HepG2 (cell line): ENCODE measurements at regions not wholly inside any gene's neighbourhood (a gene's known extent, or its start where the extent isn't known, plus 50 kb on each side); places are given as distances from the start of the nearest gene placed in this dataset.

Experiments used
- ATAC-seq: fragments of 200-7000 bp; cut with Tn5 transposase; 3 replicates; pipeline ENCODE4 v1.9.1; 2020; ENCODE audit warnings: mild to moderate bottlenecking, moderate library complexity
- BruUV-seq: library from RNA; stranded (reverse); fragments of 400-500 nt; replicated peaks from 2 replicates; lab custom pipeline; 2021; lab: Mats Ljungman, UMichigan
- CTCF ChIA-PET: fragments of 300-600 bp; formaldehyde crosslinking; extraction: SDS; loops from one replicate; lab custom pipeline; 2021; ENCODE audit warnings: low total read pairs, inconsistent platforms, low intra/inter-chr PET ratio; lab: Yijun Ruan, JAX
- POLR2A ChIA-PET: fragments of 350-600 bp; sonication (Branson Sonifier 250); formaldehyde crosslinking; loops from one replicate; lab custom pipeline; 2020; ENCODE audit warnings: antibody characterized with exemption, inconsistent platforms; lab: Yijun Ruan, JAX
- DNase-seq: peaks from one replicate; pipeline ENCODE4 v3.0.0-alpha.2; 2015; ENCODE audit warnings: low spot score
- FAIRE-seq: peaks from 3 replicates; lab custom pipeline; 2011; peaks lifted over from hg19 to GRCh38; lab: Jason Lieb, UNC
- H2AFZ ChIP-seq: one replicate; pipeline ENCODE4 v1.6.1; 2011; ENCODE audit warnings: low read length, inconsistent platforms
- H3K27ac ChIP-seq: fragments of 300-600 bp; 3 replicates; pipeline ENCODE4 v1.8.0; 2011; ENCODE audit warnings: mixed run types, mild to moderate bottlenecking, mixed read lengths, low read length, inconsistent platforms; ENCODE audit not compliant: insufficient read depth; ENCODE audit errors: extremely low read length
- H3K27me3 ChIP-seq, 2 experiments: fragments of 200-600 bp in 1 of 2; 2 replicates in 1 of 2; 3 replicates in 1 of 2; pipeline versions ENCODE4 v1.6.0 to v1.8.0; 2011; ENCODE audit warnings: low read length in 2 of 2, mild to moderate bottlenecking in 2 of 2, moderate library complexity in 2 of 2, inconsistent platforms in 1 of 2; ENCODE audit not compliant: insufficient read depth in 2 of 2, control insufficient read depth in 1 of 2
- H3K36me3 ChIP-seq, 2 experiments: fragments of 200-600 bp in 1 of 2; replicated peaks in 1 of 2; 2 replicates in 1 of 2; 3 replicates in 1 of 2; pipeline versions ENCODE4 v1.5.1 to v1.8.0; 2011; ENCODE audit warnings: low read length in 2 of 2, inconsistent platforms in 1 of 2; ENCODE audit not compliant: insufficient read depth in 2 of 2, control insufficient read depth in 1 of 2
- H3K4me1 ChIP-seq: 2 replicates; pipeline ENCODE4 v1.5.1; 2012; ENCODE audit warnings: low read length, inconsistent platforms; ENCODE audit not compliant: insufficient read depth
- H3K4me2 ChIP-seq: 2 replicates; pipeline ENCODE4 v1.6.0; 2011; ENCODE audit warnings: low read depth, low read length, inconsistent platforms
- H3K4me3 ChIP-seq, 3 experiments: fragments of 200-600 bp in 1 of 3; sonication (generic), shearing (Covaris generic) in 1 of 3; replicated peaks in 1 of 3; 2 replicates each; pipeline ENCODE4 v1.5.1; 2011 to 2016; ENCODE audit warnings: low read length in 3 of 3, inconsistent platforms in 2 of 3, low read depth in 2 of 3, mild to moderate bottlenecking in 2 of 3, control low read depth in 1 of 3, mixed read lengths in 1 of 3; ENCODE audit not compliant: insufficient read depth in 1 of 3
- H3K79me2 ChIP-seq: one replicate; pipeline ENCODE4 v1.6.1; 2011; ENCODE audit warnings: low read length, inconsistent platforms; ENCODE audit not compliant: insufficient read depth
- H3K9ac ChIP-seq: 2 replicates; pipeline ENCODE4 v1.6.0; 2011; ENCODE audit warnings: mild to moderate bottlenecking, low read depth, low read length, inconsistent platforms; ENCODE audit not compliant: insufficient read depth
- H3K9me3 ChIP-seq: 2 replicates; pipeline ENCODE4 v1.5.1; 2012; ENCODE audit warnings: mild to moderate bottlenecking, low read length
- H4K20me1 ChIP-seq: 2 replicates; pipeline ENCODE4 v1.6.0; 2011; ENCODE audit warnings: inconsistent platforms, mild to moderate bottlenecking, low read length, moderate library complexity; ENCODE audit not compliant: insufficient read depth
- ARID2 ChIP-seq: sonication (generic); formaldehyde crosslinking; IDR thresholded peaks from 2 replicates; pipeline ENCODE4 v1.8.1; 2022; ENCODE audit warnings: mild to moderate bottlenecking, missing genetic modification reagents, borderline replicate concordance
- ASH2L ChIP-seq: fragments of 300-600, 200-600 bp; sonication (generic); IDR thresholded peaks from 2 replicates; pipeline ENCODE4 v1.7.0; 2017; ENCODE audit warnings: low read depth, mild to moderate bottlenecking, moderate library complexity, mixed read lengths, low read length; ENCODE audit not compliant: insufficient read length
- ATF4 ChIP-seq, 2 experiments: fragments of 450-650 bp in 1 of 2; sonication (generic) in 1 of 2; formaldehyde crosslinking; IDR thresholded peaks; 2 replicates each; pipeline versions ENCODE4 v1.5.0 to v1.8.0; 2020 to 2022; ENCODE audit warnings: mild to moderate bottlenecking in 1 of 2, missing genetic modification reagents in 1 of 2
- FOSL2 ChIP-seq: sonication (generic); formaldehyde crosslinking; IDR thresholded peaks from 2 replicates; pipeline ENCODE4 v1.4.0; 2020; ENCODE audit warnings: missing genetic modification reagents
- PAX8 ChIP-seq: sonication (generic); formaldehyde crosslinking; IDR thresholded peaks from 2 replicates; pipeline ENCODE4 v1.8.0; 2022; ENCODE audit warnings: mild to moderate bottlenecking, missing genetic modification reagents, borderline replicate concordance
- POLR2AphosphoS2 ChIP-seq: IDR thresholded peaks from 2 replicates; pipeline ENCODE4 v1.6.1; 2011; ENCODE audit warnings: low read depth, low read length, improper control_type of control experiment
- ZBTB26 ChIP-seq: IDR thresholded peaks from 2 replicates; pipeline ENCODE4 v1.6.1; 2016; ENCODE audit warnings: missing compliant biosample characterization, missing genetic modification reagents, borderline replicate concordance
- ZFP1 ChIP-seq: IDR thresholded peaks from 2 replicates; pipeline ENCODE4 v1.6.1; 2016
- ZFP62 ChIP-seq: sonication (generic); formaldehyde crosslinking; IDR thresholded peaks from 2 replicates; pipeline ENCODE4 v1.4.0; 2020; ENCODE audit warnings: missing genetic modification reagents
- ZNF224 ChIP-seq: sonication (generic); formaldehyde crosslinking; IDR thresholded peaks from 2 replicates; pipeline ENCODE4 v1.5.0; 2020; ENCODE audit warnings: mild to moderate bottlenecking, missing genetic modification reagents
- ZNF253 ChIP-seq: sonication (generic); formaldehyde crosslinking; IDR thresholded peaks from 2 replicates; pipeline ENCODE4 v1.8.0; 2022; ENCODE audit warnings: mild to moderate bottlenecking, missing genetic modification reagents, borderline replicate concordance
- ZNF558 ChIP-seq: sonication (generic); formaldehyde crosslinking; IDR thresholded peaks from 2 replicates; pipeline ENCODE4 v1.9.0; 2022; ENCODE audit warnings: mild to moderate bottlenecking, missing genetic modification reagents, borderline replicate concordance
- ZNF589 ChIP-seq: sonication (generic); formaldehyde crosslinking; conservative IDR thresholded peaks from 2 replicates; pipeline ENCODE4 v1.8.0; 2022; ENCODE audit warnings: mild to moderate bottlenecking, moderate library complexity, missing genetic modification reagents
- ZNF777 ChIP-seq: sonication (generic); formaldehyde crosslinking; IDR thresholded peaks from 2 replicates; pipeline ENCODE4 v1.4.0; 2020; ENCODE audit warnings: missing genetic modification reagents
- WGBS: methylation state at CpG from one replicate; pipeline ENCODE4 v1.1.6; 2017; ENCODE audit warnings: low lambda C conversion rate; 5-methylcytosine and 5-hydroxymethylcytosine counted together
- in situ Hi-C: cut with HindIII; loops from 2 replicates; pipeline ENCODE4 v1.10.0; 2017; ENCODE audit warnings: low pct_unique_long_range_greater_than_20kb; ENCODE audit not compliant: extremely low pct_ligation_motif_present
- intact Hi-C: fragments of 100-400 bp; cut with micrococcal nuclease; formaldehyde crosslinking; loops from one replicate; pipeline ENCODE4 v1.10.0; 2022; ENCODE audit not compliant: unreplicated experiment

- TF ChIP-seq ZFP1 (CRISPR knock-in tag) (no peak), POLR2AphosphoS2 (no peak), ZNF589 (CRISPR knock-in tag) (no peak), ZNF777 (CRISPR knock-in tag) (no peak)
Observed at GRCh38 chr12:20211541-20211940, 156.8 kb upstream of the PDE3A start (continued).

- Histone ChIP-seq H3K4me2 (no peak overlapping the region), H3K4me3 (no peak overlapping the region), H3K27ac (no peak overlapping the region), H2AFZ (no peak overlapping the region), H3K9ac (no peak overlapping the region), H3K27me3 (no peaks in the 10 kb centered on the region), H3K79me2 (no peaks in the 10 kb centered on the region), H3K9me3 (no peaks in the 10 kb centered on the region), H4K20me1 (no peaks in the 10 kb centered on the region), H3K4me1 (no peaks in the 10 kb centered on the region), H3K36me3 (no peaks in the 10 kb centered on the region)
- CTCF ChIA-PET = no interaction called here
- DNase-seq (no peak), ATAC-seq (no peak), FAIRE-seq (no peak)
- in situ Hi-C loops = no loop called here
- no TSS peak for BruUV-seq
- TF ChIP-seq ASH2L (no peak), ARID2 (no peak)
- intact Hi-C loops = no loop called here
- POLR2A ChIA-PET = no interaction called here
- 0% methylated on average over 2 of the region's 2 CpGs for WGBS
Observed at GRCh38 chr12:20211981-20212421, 156.3 kb upstream of the PDE3A start.

GRCh38 chr12:20212658-20213555 is 155.4 kb upstream of the PDE3A start:
- no TSS peak for BruUV-seq
- H2AFZ ChIP-seq = no peak overlapping the region
- no peak overlapping the region for H3K4me2 ChIP-seq

More at GRCh38 chr12:20212658-20213555, 155.4 kb upstream of the PDE3A start:
- ChIA-PET POLR2A (no interaction called here), CTCF (no interaction called here)
- no peaks in the 10 kb centered on the region for H3K79me2 ChIP-seq
- no peak for FAIRE-seq
- intact Hi-C loops (no loop called here), in situ Hi-C loops (no loop called here)
- H3K9me3 ChIP-seq = no peaks in the 10 kb centered on the region
- H3K9ac ChIP-seq = no peak overlapping the region
- TF ChIP-seq ZNF253 (CRISPR knock-in tag) (no peak), FOSL2 (CRISPR knock-in tag) (0 out of 2 replicates have a peak, but pooled peaks have one; percentile 15), ZBTB26 (no peak), ZNF558 (CRISPR knock-in tag) (no peak), PAX8 (CRISPR knock-in tag) (no peak), ZFP62 (CRISPR knock-in tag) (no peak), ZNF224 (CRISPR knock-in tag) (no peak), ATF4 (CRISPR knock-in tag; IDR thresholded peaks at IDR 0.05) (no peak)
- no peaks in the 10 kb centered on the region for H4K20me1 ChIP-seq
- no peak overlapping the region for H3K4me3 ChIP-seq
- H3K27ac ChIP-seq = no peak overlapping the region
- no peaks in the 10 kb centered on the region for H3K36me3 ChIP-seq
- H3K27me3 ChIP-seq = no peaks in the 10 kb centered on the region
- DNase-seq = no peak
- no peaks in the 10 kb centered on the region for H3K4me1 ChIP-seq
- no peak for ATAC-seq
- 10% methylated on average over 9 of the region's 9 CpGs for WGBS
